Islet of Langerhans (tissue), 1 donor: ENCODE measurements at regions not wholly inside any gene's neighbourhood (a gene's known extent, or its start where the extent isn't known, plus 50 kb on each side); places are given as distances from the start of the nearest gene placed in this dataset.

ENCODE experiments used
- FAIRE-seq: peaks from one replicate; lab custom pipeline; 2011; peaks lifted over from hg19 to GRCh38; lab: Jason Lieb, UNC

DNA sequence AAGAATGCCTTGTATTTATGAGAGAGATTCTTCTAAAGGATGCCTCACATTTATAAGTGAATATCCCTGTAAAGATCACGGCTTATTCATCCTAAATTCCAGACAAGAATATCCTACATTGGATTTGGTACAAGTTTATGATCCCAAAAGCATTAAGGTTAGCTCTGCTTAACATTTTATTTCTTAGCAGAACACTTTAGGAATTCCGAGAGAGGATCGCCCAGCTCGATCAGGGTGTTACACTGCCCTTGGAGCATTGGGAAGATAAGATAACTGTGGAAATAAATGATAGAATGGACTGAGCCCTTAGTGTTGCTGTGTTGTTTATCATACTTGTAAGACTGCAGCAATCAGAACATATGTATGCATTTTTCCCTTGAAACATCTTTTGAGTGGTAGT lies 223.0 kb upstream of the CDIN1 start:
- no peak for FAIRE-seq

GRCh38 chr15:36356978-36357601 lies 222.3 kb upstream of the CDIN1 start:
- no peak for FAIRE-seq

DNA sequence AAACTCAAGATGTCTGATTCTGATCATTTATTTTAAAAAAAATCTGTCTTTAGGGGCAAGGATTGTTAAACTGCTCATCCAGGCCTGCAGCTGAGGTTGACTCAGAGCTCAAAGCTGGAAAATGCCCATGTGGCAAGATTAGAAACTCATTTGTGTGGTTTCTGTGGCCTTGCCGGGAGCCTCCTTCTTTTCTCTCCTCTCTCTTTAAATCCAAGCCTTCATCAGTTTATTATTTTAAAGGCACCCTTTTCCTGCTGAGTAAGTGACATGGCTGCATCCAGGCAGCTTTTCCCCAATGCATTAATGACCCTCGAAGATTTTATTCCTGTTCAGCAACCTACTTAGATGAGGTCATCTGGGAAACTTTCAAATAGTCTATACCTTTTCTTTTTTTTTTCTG lies 221.3 kb upstream of the CDIN1 start:
- no peak for FAIRE-seq

DNA sequence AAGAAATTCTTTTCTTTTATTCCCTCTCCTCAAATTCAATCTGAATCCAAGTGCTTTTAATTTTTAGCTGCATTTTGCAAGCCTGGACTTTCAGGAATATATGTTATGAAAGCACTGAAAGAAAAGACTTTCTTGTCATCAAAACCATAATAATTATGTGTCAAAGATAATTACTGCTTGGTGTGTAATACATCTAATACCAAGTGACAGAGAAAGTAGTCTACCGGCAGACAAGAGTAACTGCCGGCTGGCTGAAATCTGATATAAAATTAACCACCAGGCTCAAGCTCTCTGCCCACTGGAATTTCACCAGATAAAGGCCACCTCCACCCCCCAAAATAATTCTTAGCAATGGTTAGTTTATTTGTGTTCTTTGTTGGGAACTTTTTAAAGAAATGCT lies 220.9 kb upstream of the CDIN1 start:
- no peak for FAIRE-seq

DNA sequence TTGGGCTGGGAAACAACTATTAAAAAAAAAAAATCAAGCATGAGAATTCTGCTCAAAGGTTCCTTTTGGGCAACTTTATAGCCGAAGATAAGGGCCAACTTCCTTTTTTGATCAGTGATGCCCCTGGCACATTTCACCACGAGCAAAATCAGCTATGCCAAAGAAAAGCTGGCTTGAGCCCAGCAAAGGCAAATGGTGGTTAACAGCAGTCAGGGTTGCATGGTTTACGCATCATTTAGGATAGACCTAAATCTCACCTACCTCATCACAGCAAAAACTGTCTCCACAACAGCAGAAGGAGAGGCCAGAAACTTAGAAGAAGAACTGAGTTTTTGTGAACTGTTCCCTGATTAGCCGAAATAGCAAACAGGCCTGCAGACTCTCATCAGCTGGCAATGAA lies 220.1 kb upstream of the CDIN1 start:
- FAIRE-seq, result no peak

GRCh38 chr15:36361351-36361870 lies 218.0 kb upstream of the CDIN1 start:
- FAIRE-seq, result no peak

- no peak for FAIRE-seq
Measured at GRCh38 chr15:36362509-36362915, 216.9 kb upstream of the CDIN1 start.

DNA sequence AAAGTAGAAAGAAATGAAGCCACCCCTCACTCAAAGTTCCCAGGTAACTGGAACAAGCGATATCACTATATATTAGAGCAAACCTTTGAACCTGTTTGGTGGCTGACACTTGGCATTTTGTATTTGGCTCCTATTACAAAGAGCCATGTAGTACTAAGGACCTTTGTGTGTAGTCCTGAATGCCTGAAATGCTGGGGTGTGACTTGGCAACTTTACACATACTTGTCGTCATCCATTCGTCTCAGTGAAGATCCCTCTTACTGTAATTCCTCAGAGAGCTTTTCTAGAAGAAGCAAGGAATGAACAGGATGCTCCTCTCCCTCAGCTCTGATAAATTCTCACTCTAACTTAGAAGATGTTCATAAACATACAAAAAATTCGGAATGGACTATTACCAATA lies 216.1 kb upstream of the CDIN1 start:
- no peak for FAIRE-seq

- FAIRE-seq, result no peak
Measured at GRCh38 chr15:36364377-36364776, 215.0 kb upstream of the CDIN1 start.

DNA sequence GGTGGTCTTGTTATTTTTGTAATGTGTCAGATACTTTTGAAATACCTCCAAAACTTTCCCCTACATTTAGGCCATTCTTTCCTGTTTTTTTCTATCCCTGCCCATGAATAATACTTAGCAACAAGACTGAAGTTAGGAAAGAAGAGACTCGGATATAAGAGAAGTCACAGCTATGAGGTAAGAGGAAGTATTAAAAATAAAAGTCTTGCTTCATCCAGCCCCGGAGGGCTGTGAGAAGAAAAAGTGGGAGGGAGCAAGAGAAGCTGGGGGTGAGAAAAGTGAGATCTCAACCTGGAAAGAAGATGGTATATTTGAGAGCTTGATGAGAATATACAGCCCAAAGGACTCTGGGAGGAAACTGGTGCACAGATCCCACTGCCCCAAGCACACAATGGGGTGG lies 213.5 kb upstream of the CDIN1 start:
- FAIRE-seq, result no peak

GRCh38 chr15:36370051-36370730 lies 209.2 kb upstream of the CDIN1 start:
- FAIRE-seq, result peak; percentile 66

DNA sequence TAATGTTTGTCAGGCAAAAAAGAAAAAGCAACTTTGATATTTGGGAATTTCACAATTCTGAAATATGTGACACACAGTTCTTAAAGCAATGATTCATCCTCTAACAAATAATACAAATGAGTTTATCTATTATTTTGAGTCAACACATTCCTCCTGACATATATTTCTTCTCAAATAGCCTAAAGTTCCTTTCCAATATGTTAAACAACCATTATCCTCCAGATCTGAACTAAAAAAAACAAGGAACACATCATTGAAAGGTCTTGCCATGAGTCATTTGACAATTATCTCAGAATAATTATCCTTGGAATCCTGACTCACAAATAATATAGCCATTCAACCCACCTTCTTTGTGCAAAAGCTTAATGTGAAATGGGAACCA lies 208.7 kb upstream of the CDIN1 start:
- no peak for FAIRE-seq

GRCh38 chr15:36371509-36371908 lies 207.9 kb upstream of the CDIN1 start:
- FAIRE-seq, result no peak

DNA sequence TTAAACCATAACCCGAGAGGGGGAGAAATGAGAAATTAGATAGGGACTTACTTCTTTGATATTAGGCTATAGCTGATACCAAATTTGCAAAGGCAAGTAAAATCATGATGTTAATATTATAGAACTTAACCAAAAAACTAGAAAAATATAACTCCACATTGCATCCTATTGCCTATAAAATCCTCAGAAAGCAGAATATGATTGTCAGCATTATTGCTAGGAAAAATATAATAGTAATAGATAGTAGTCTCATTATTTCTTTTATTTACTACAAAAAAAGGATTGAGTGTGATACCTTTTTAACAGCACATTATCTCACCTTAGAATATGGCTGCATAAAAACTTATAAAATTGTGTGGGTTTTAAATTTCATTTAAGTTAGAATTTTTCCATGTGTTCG lies 206.5 kb upstream of the CDIN1 start:
- FAIRE-seq, result no peak

DNA sequence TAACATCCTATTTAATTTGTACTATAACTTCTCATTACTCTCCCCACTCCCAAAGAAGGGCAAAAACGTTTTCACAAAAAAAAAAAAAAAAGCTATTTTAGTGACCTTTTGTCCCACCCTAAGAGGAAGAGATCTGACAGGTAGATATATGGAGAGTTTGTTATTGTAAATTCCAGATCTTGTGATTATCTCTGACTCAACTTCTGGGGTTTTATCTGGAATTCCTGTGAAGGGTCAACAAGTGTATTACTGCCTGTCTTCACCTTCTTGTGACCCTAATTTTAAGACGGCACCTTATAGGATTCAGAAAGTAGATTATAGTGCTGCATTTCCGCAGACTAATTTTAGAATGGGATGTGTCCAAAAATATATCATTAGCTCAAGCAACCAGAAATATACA lies 205.9 kb upstream of the CDIN1 start:
- no peak for FAIRE-seq

- no peak for FAIRE-seq
Measured at GRCh38 chr15:36389107-36389506, 190.3 kb upstream of the CDIN1 start.

DNA sequence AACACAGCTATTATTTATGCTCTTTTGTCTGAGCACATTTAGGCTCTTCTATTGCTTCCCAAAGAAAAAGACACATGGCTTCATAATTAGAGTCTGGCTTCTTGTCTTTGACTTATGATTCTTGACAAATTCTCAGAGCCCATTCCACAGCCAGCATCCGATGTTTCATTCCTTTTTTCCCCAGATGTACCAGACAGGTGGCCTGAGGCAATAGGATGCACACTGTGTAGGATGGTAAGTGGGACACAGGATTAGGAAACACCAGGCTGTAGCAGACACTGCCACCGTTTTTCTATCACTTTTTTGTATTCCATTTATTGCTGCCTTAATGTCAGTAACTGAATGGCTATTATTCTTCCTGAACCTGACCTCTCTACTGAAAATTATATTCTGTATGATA lies 188.9 kb upstream of the CDIN1 start:
- FAIRE-seq, result no peak

DNA sequence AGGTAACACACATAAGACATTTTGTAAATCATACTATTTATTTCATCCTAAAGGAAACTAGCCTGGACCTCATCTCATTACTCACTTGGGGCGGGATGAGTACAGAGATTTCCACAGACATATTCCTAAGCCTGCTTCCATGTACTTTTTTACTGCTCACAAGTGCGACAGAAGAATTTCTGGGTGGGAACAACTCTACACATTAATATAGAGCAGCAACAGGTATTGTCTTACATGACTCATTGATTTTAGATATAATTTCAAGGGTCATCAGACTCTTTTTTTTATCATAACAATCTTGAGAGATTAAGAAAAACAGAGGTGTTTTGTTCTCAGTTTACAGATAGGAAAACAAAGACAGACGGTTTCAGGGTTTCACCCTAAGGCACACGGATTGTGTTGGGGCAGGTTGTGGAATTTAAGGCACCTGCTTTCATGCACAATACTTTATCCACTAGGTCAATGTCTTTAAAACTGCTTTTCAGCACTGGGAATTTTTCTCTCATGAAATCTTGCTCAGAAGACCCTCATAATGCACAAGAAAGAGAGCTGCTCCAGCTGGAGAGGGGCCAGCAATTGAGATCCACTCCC lies 186.7 kb upstream of the CDIN1 start:
- FAIRE-seq, result no peak

GRCh38 chr15:36398212-36398611 lies 181.2 kb upstream of the CDIN1 start:
- FAIRE-seq, result no peak

- no peak for FAIRE-seq
Measured at GRCh38 chr15:36399276-36399675, 180.2 kb upstream of the CDIN1 start.

DNA sequence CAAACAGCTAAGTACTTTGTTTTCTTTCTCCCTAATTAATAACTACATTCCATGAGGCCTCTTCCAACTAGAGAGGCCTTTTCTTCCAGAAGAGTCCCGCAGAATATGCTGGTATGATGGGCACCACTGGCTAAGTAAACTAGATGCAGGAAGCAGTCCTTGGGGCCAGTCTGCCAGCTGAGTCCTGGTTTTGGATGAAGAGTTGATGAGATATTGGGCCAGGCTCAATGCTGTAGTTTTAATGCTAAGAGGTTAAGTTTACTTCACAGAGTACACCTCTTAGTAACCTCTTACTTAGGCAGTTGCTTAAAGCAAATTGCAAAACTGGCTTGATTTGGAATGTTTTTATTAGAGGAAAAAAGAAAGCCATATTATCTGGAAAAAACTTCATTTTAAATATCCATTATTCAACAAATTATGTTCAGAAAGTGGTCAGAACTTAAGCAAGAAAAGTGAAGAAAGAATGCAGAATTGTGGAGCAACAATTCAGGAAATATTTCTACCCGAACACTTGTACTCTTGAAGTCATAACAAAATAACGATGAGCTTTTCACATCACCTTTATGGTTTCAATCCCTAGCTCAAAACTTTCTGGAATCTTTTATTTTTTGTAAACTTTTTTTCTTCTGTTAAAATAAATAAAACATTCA lies 178.4 kb upstream of the CDIN1 start:
- FAIRE-seq, result no peak

DNA sequence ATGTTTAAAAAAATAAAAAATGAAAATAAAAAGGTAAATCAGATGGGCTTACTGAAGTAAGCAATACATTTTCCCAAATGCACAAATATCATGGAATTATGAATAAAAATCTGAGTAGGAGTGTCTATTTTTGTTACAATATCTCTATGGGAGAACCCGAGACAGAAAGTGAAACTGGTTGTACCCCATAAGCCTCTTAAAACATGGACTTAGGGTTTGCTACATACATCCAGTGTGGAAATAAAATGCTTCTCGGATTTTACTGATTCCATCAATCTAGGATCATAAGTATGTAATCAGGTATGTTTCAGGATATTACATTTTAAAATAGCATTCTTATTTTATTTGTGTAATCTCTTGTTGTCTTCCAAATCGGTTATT lies 177.8 kb upstream of the CDIN1 start:
- FAIRE-seq, result no peak

DNA sequence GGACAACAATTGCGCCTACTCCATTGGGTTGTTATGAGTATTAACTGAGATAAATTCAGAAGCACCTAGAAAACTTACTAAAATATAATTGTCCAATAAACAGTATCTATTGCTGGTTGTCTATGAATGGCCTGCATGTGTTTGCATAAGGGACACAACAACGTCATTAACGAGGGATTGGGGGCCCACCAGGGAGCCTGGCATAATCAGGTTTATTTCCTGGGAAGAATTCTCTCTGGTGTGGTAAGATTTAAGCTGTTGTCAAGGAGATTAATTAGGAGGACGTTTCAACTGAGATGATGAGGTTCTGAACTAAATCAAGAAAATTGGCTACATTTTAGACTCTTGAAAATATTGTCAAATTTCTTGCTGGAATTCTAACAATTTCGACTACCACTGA lies 176.1 kb upstream of the CDIN1 start:
- FAIRE-seq, result no peak
